ENCODE measurements at regions not wholly inside any gene's neighbourhood (a gene's known extent, or its start where the extent isn't known, plus 50 kb on each side); places are given as distances from the start of the nearest gene placed in this dataset.

DNA sequence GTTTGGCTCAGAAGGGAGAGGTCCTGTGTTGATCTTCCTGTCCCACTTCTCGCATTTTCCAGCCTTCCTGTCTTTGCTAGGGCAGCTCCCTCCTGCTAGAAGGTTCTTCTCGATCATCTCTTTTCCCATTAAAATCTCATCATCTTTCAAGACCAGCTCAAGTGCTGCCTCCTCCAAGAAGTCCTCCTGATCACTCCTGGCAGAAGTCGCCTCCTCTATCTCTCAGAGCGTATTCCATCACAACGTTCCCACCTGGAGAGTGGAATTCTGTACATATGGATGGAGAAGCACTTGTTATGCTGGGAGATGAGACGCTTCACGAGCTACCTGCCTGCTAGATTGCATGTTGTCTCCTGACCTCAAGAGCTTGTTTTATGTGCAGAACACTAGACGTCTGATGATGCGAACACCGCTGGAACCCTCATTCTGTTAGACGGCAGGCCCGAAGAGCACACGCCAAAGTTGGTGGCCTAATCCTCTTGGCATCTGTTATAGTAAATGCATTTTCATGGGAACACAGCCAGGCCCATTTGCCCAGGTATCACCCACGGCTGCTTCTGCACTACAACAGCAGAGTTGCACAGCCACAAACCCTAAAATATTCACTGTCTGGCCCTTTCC, 68.0 kb upstream of the INSIG1 start:
- peaks cover 30% of the 10 kb centered on the region for H3K4me1 Mint-ChIP-seq (ENCODE audit: unreplicated experiment)
- no peaks in the 10 kb centered on the region for H3K36me3 Mint-ChIP-seq (ENCODE audit: unreplicated experiment)
- no peak for DNase-seq (ENCODE audit: extremely low spot score, unreplicated experiment)
- no peak overlapping the region for H3K4me3 Mint-ChIP-seq (ENCODE audit: unreplicated experiment)
- H3K27ac Mint-ChIP-seq (ENCODE audit: unreplicated experiment) = no peak overlapping the region
- H3K9me3 Mint-ChIP-seq (ENCODE audit: unreplicated experiment) = no peaks in the 10 kb centered on the region
- peaks cover 12% of the 10 kb centered on the region for H3K27me3 Mint-ChIP-seq (ENCODE audit: unreplicated experiment)
- TF ChIP-seq, protein P1, sequence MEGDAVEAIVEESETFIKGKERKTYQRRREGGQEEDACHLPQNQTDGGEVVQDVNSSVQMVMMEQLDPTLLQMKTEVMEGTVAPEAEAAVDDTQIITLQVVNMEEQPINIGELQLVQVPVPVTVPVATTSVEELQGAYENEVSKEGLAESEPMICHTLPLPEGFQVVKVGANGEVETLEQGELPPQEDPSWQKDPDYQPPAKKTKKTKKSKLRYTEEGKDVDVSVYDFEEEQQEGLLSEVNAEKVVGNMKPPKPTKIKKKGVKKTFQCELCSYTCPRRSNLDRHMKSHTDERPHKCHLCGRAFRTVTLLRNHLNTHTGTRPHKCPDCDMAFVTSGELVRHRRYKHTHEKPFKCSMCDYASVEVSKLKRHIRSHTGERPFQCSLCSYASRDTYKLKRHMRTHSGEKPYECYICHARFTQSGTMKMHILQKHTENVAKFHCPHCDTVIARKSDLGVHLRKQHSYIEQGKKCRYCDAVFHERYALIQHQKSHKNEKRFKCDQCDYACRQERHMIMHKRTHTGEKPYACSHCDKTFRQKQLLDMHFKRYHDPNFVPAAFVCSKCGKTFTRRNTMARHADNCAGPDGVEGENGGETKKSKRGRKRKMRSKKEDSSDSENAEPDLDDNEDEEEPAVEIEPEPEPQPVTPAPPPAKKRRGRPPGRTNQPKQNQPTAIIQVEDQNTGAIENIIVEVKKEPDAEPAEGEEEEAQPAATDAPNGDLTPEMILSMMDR (IDR thresholded peaks at IDR 0.05) = no peak

DNA sequence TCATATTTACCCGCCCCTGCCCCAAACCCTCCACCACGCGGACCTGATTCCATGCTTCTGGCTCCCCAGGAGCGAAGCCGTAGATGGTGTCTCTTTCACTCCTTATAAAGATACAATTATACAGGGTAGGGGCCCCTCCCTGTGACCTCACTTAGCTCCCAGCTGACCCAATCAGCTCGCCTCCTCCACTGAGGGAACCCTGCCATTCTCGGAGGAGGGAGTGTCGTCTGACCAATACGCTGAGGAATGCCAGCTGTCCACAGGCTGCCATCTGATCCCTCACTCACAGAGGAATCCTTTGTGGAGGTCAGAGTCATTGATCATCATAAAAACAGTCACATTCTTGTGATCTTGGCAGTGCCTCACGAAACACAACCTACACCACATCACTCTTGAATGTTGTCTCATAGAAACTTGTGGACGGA, 67.5 kb upstream of the INSIG1 start:
- Mint-ChIP-seq H3K36me3 (ENCODE audit: unreplicated experiment) (no peaks in the 10 kb centered on the region), H3K27ac (ENCODE audit: unreplicated experiment) (peak overlapping the region; percentile 18), H3K9me3 (ENCODE audit: unreplicated experiment) (no peaks in the 10 kb centered on the region), H3K27me3 (ENCODE audit: unreplicated experiment) (peaks cover 12% of the 10 kb centered on the region), H3K4me1 (ENCODE audit: unreplicated experiment) (peaks cover 30% of the 10 kb centered on the region), H3K4me3 (ENCODE audit: unreplicated experiment) (no peak overlapping the region)
- no peak for DNase-seq (ENCODE audit: extremely low spot score, unreplicated experiment)
- TF ChIP-seq, protein P1 (IDR thresholded peaks at IDR 0.05) = no peak

DNA sequence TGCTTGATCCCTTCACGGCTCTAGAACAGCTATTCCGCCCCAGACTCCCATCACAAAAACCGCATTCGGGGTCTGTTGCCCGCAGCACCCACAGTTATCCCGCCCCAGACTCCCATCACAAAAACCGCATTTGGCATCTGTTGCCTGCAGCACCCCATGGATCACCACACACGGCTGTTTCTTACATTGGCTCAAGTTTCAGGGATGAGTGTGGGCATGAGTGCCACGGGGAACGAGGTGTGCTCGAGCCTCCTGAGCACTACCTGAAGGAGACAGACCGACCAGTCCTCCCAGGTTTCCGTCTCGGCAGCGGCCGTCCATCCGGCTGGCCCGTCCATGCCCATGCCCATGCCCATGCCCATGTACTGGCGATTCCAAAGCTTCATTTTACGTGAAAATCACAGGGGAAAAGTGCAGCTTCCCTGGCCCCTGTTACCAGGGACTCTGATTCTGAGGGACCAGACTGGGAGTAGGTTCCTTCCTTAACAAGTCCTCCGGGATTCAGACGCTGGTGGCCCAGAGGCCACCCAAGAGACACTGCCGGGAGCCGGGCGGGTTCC, 66.4 kb upstream of the INSIG1 start:
- Mint-ChIP-seq H3K4me1 (ENCODE audit: unreplicated experiment) (peaks cover 30% of the 10 kb centered on the region), H3K27ac (ENCODE audit: unreplicated experiment) (no peak overlapping the region), H3K4me3 (ENCODE audit: unreplicated experiment) (no peak overlapping the region), H3K36me3 (ENCODE audit: unreplicated experiment) (no peaks in the 10 kb centered on the region), H3K27me3 (ENCODE audit: unreplicated experiment) (peaks cover 4% of the 10 kb centered on the region), H3K9me3 (ENCODE audit: unreplicated experiment) (no peaks in the 10 kb centered on the region)
- TF ChIP-seq, protein P1 (IDR thresholded peaks at IDR 0.05) = no peak
- DNase-seq (ENCODE audit: extremely low spot score, unreplicated experiment) = no peak

DNA sequence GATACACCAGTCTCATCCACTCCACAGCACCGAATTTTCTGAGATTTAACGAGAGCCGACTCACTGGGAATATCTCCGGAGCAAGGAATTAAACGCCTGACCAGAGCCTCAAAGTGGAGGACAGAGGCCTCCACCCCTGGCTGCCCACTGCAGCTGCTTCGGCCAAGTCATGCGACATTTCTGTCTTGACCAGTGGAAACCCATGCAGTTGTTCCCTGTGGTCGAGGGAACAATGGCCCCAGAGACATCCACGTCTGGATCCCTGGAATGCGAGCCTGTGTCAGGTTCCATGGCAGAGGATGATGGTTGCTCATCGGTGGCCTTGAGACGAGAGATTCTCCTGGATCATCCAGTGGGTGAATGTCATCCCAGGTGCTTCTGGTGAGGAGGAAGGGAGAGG, 65.7 kb upstream of the INSIG1 start:
- H3K36me3 Mint-ChIP-seq (ENCODE audit: unreplicated experiment) = peaks cover 1% of the 10 kb centered on the region
- TF ChIP-seq, protein P1 (IDR thresholded peaks at IDR 0.05) = no peak
- DNase-seq (ENCODE audit: extremely low spot score, unreplicated experiment) = no peak
- H3K4me1 Mint-ChIP-seq (ENCODE audit: unreplicated experiment) = peaks cover 30% of the 10 kb centered on the region
- no peak overlapping the region for H3K27ac Mint-ChIP-seq (ENCODE audit: unreplicated experiment)
- H3K27me3 Mint-ChIP-seq (ENCODE audit: unreplicated experiment) = peaks cover 3% of the 10 kb centered on the region
- H3K4me3 Mint-ChIP-seq (ENCODE audit: unreplicated experiment) = no peak overlapping the region
- H3K9me3 Mint-ChIP-seq (ENCODE audit: unreplicated experiment) = no peaks in the 10 kb centered on the region

- TF ChIP-seq, protein P1 (IDR thresholded peaks at IDR 0.05) = no peak
- peaks cover 29% of the 10 kb centered on the region for H3K4me1 Mint-ChIP-seq (ENCODE audit: unreplicated experiment)
- H3K9me3 Mint-ChIP-seq (ENCODE audit: unreplicated experiment) = no peaks in the 10 kb centered on the region
- H3K27ac Mint-ChIP-seq (ENCODE audit: unreplicated experiment) = no peak overlapping the region
- no peaks in the 10 kb centered on the region for H3K27me3 Mint-ChIP-seq (ENCODE audit: unreplicated experiment)
- H3K36me3 Mint-ChIP-seq (ENCODE audit: unreplicated experiment) = peaks cover 1% of the 10 kb centered on the region
- H3K4me3 Mint-ChIP-seq (ENCODE audit: unreplicated experiment) = no peak overlapping the region
- no peak for DNase-seq (ENCODE audit: extremely low spot score, unreplicated experiment)
Measured at GRCh38 chr7:155232911-155233310, 64.8 kb upstream of the INSIG1 start.
